ENCODE measurements at regions not wholly inside any gene's neighbourhood (a gene's known extent, or its start where the extent isn't known, plus 50 kb on each side); places are given as distances from the start of the nearest gene placed in this dataset.

- no peak overlapping the region for H3K4me3 ChIP-seq
- H3K4me2 ChIP-seq = no peak overlapping the region
- ChIA-PET CTCF (no interaction called here), POLR2A (no interaction called here)
- H3K27ac ChIP-seq = no peak overlapping the region; a peak in 1 of 6 replicates
- no peak for FAIRE-seq
- ATAC-seq = no peak; a peak in 1 of 6 replicates
- DNase-seq (ENCODE audit: low read depth in 1 of 2, low spot score in 1 of 2) = no peak
- TF ChIP-seq EHF (CRISPR knock-in tag; IDR thresholded peaks at IDR 0.05) (no peak), E2F6 (IDR thresholded peaks at IDR 0.05; ENCODE audit: borderline replicate concordance, low read depth) (no peak), HDAC2 (IDR thresholded peaks at IDR 0.05) (no peak), BHLHE40 (IDR thresholded peaks at IDR 0.05; ENCODE audit: low read depth, low read length) (no peak), EP300 (IDR thresholded peaks at IDR 0.05) (no peak), HOXA7 (CRISPR knock-in tag; IDR thresholded peaks at IDR 0.05) (no peak), KDM5A (IDR thresholded peaks at IDR 0.05) (no peak), SREBF2 (IDR thresholded peaks at IDR 0.05) (no peak), CTCF (IDR thresholded peaks at IDR 0.05) (no peak), ZC3H11A (IDR thresholded peaks at IDR 0.05) (no peak), CHD4 (IDR thresholded peaks at IDR 0.05; ENCODE audit: borderline replicate concordance) (no peak), MAZ (IDR thresholded peaks at IDR 0.05; ENCODE audit: borderline replicate concordance, low read depth, low read length) (no peak), RFX5 (IDR thresholded peaks at IDR 0.05) (no peak), FOSB (CRISPR knock-in tag; IDR thresholded peaks at IDR 0.05) (no peak)
- WGBS (ENCODE audit: missing lambda C conversion rate) = 94% methylated on average over 1 of the region's 1 CpG
- peaks cover 11% of the 10 kb centered on the region for H3K4me1 ChIP-seq
- no peaks in the 10 kb centered on the region for H3K9me3 ChIP-seq
These were observed 180.8 kb downstream of the RASEF start for GRCh38 chr9:82882138-82882537.

- ATAC-seq (no peak), DNase-seq (ENCODE audit: low read depth in 1 of 2, low spot score in 1 of 2) (no peak), FAIRE-seq (no peak)
- H3K4me2 ChIP-seq = no peak overlapping the region; the same call in 2 of the 3 replicates
- no peak overlapping the region for H3K27ac ChIP-seq
- WGBS (ENCODE audit: missing lambda C conversion rate) = 26% methylated on average over 2 of the region's 2 CpGs
- ChIA-PET CTCF (no interaction called here), POLR2A (no interaction called here)
- peaks cover 11% of the 10 kb centered on the region for H3K4me1 ChIP-seq
- no peaks in the 10 kb centered on the region for H3K9me3 ChIP-seq
- no peak for TF ChIP-seq CHD2 (IDR thresholded peaks at IDR 0.05; ENCODE audit: low read length, partially characterized antibody)
- no peak for TF ChIP-seq HES2 (IDR thresholded peaks at IDR 0.05)
- TF ChIP-seq ZC3H11A (IDR thresholded peaks at IDR 0.05) = no peak
- no peak for TF ChIP-seq NR3C1 (IDR thresholded peaks at IDR 0.05)
- TF ChIP-seq CTCF (IDR thresholded peaks at IDR 0.05) = no peak
- TF ChIP-seq BHLHE40 (IDR thresholded peaks at IDR 0.05; ENCODE audit: low read depth, low read length) = no peak
- TF ChIP-seq PHF8 (IDR thresholded peaks at IDR 0.05; ENCODE audit: borderline replicate concordance, low read depth) = no peak
- no peak for TF ChIP-seq ZFP36 (IDR thresholded peaks at IDR 0.05; ENCODE audit: borderline replicate concordance, partially characterized antibody)
- no peak for TF ChIP-seq E2F6 (IDR thresholded peaks at IDR 0.05; ENCODE audit: borderline replicate concordance, low read depth)
- TF ChIP-seq RAD21 (conservative IDR thresholded peaks at IDR 0.05 in 1 of 2, IDR thresholded peaks at IDR 0.05 in 1 of 2) = no peak
- TF ChIP-seq FOXS1 (CRISPR knock-in tag; IDR thresholded peaks at IDR 0.05) = no peak
- no peak for TF ChIP-seq MYC (IDR thresholded peaks at IDR 0.05; ENCODE audit: borderline replicate concordance, low read length)
- no peak for TF ChIP-seq EHF (CRISPR knock-in tag; IDR thresholded peaks at IDR 0.05)
- no peak for TF ChIP-seq CEBPB (IDR thresholded peaks at IDR 0.05)
- no peak overlapping the region for H3K4me3 ChIP-seq
These were observed 180.2 kb downstream of the RASEF start for GRCh38 chr9:82882748-82883147.

Measured in A549 (cell line).